ENCODE measurements at regions not wholly inside any gene's neighbourhood (a gene's known extent, or its start where the extent isn't known, plus 50 kb on each side); places are given as distances from the start of the nearest gene placed in this dataset.

- Histone ChIP-seq H4K20me1 (ENCODE audit: low read length) (no peaks in the 10 kb centered on the region), H3K4me2 (ENCODE audit: low read length) (no peak overlapping the region), H3K79me2 (ENCODE audit: low read length) (no peaks in the 10 kb centered on the region), H3F3A (ENCODE audit: low read length, unreplicated experiment) (no peaks in the 10 kb centered on the region), H3K9me3 (ENCODE audit: low read length) (no peaks in the 10 kb centered on the region), H3K36me3 (ENCODE audit: low read depth, low read length) (no peaks in the 10 kb centered on the region), H3K4me3 (ENCODE audit: low read length) (no peak overlapping the region), H3K4me1 (ENCODE audit: insufficient read depth, low read length) (no peaks in the 10 kb centered on the region), H3K27ac (ENCODE audit: low read length) (no peak overlapping the region), H3K27me3 (ENCODE audit: low read length) (0 out of 2 replicates have a peak, but pooled peaks cover 9% of the 10 kb centered on the region), H2AFZ (ENCODE audit: low read length) (no peak overlapping the region), H3K9ac (ENCODE audit: low read length) (no peak overlapping the region), H3K9me2 (replicated peaks; ENCODE audit: low read length) (no peaks in the 10 kb centered on the region)
- no peak for DNase-seq
- ChIA-PET POLR2A (ENCODE audit: unreplicated experiment) (no interaction called here), CTCF (no interaction called here)
- no peak for ATAC-seq
- TF ChIP-seq CTCF (conservative IDR thresholded peaks at IDR 0.05; ENCODE audit: low read depth, low read length) (no peak), EZH2 (IDR thresholded peaks at IDR 0.05; ENCODE audit: low read length, unreplicated experiment) (no peak), EZH2phosphoT487 (IDR thresholded peaks at IDR 0.05; ENCODE audit: borderline replicate concordance, low read length) (no peak)
- BruUV-seq (replicated peaks), result no TSS peak
- intact Hi-C loops (cut with micrococcal nuclease), result no loop called here
Observed at GRCh38 chr6:125423047-125423446, 121.3 kb upstream of the HDDC2 start.

- no TSS peak for BruUV-seq (replicated peaks)
- no peak for ATAC-seq
- TF ChIP-seq EZH2phosphoT487 (IDR thresholded peaks at IDR 0.05; ENCODE audit: borderline replicate concordance, low read length) (no peak), EZH2 (IDR thresholded peaks at IDR 0.05; ENCODE audit: low read length, unreplicated experiment) (no peak), CTCF (conservative IDR thresholded peaks at IDR 0.05; ENCODE audit: low read depth, low read length) (no peak)
Observed at GRCh38 chr6:125431971-125432370, 130.2 kb upstream of the HDDC2 start.

GRCh38 chr6:125432963-125433362 is 131.2 kb upstream of the HDDC2 start:
- intact Hi-C loops (cut with micrococcal nuclease), result no loop called here
- no peaks in the 10 kb centered on the region for H3K9me3 ChIP-seq (ENCODE audit: low read length)
- H3K27ac ChIP-seq (ENCODE audit: low read length), result no peak overlapping the region
- no peak for DNase-seq
- H4K20me1 ChIP-seq (ENCODE audit: low read length), result no peaks in the 10 kb centered on the region
- no peak overlapping the region for H3K4me3 ChIP-seq (ENCODE audit: low read length)
- H3K36me3 ChIP-seq (ENCODE audit: low read depth, low read length), result no peaks in the 10 kb centered on the region
- TF ChIP-seq EZH2phosphoT487 (IDR thresholded peaks at IDR 0.05; ENCODE audit: borderline replicate concordance, low read length) (no peak), CTCF (conservative IDR thresholded peaks at IDR 0.05; ENCODE audit: low read depth, low read length) (no peak), EZH2 (IDR thresholded peaks at IDR 0.05; ENCODE audit: low read length, unreplicated experiment) (no peak)
- H3K9me2 ChIP-seq (replicated peaks; ENCODE audit: low read length), result no peaks in the 10 kb centered on the region
- no TSS peak for BruUV-seq (replicated peaks)
- no peaks in the 10 kb centered on the region for H3K79me2 ChIP-seq (ENCODE audit: low read length)
- ChIA-PET CTCF (no interaction called here), POLR2A (ENCODE audit: unreplicated experiment) (no interaction called here)
- H3F3A ChIP-seq (ENCODE audit: low read length, unreplicated experiment), result no peaks in the 10 kb centered on the region
- H2AFZ ChIP-seq (ENCODE audit: low read length), result no peak overlapping the region
- peaks cover under 1% of the 10 kb centered on the region; the same call in 1 of the 2 replicates for H3K27me3 ChIP-seq (ENCODE audit: low read length)
- H3K9ac ChIP-seq (ENCODE audit: low read length), result no peak overlapping the region
- ATAC-seq, result no peak
- H3K4me1 ChIP-seq (ENCODE audit: insufficient read depth, low read length), result no peaks in the 10 kb centered on the region
- H3K4me2 ChIP-seq (ENCODE audit: low read length), result no peak overlapping the region

More at GRCh38 chr6:125431971-125432370, 130.2 kb upstream of the HDDC2 start:
- Histone ChIP-seq H4K20me1 (ENCODE audit: low read length) (no peaks in the 10 kb centered on the region), H3K36me3 (ENCODE audit: low read depth, low read length) (no peaks in the 10 kb centered on the region), H3K79me2 (ENCODE audit: low read length) (no peaks in the 10 kb centered on the region), H3K9me3 (ENCODE audit: low read length) (no peaks in the 10 kb centered on the region), H3F3A (ENCODE audit: low read length, unreplicated experiment) (no peaks in the 10 kb centered on the region), H3K4me1 (ENCODE audit: insufficient read depth, low read length) (no peaks in the 10 kb centered on the region), H3K27ac (ENCODE audit: low read length) (no peak overlapping the region), H3K9ac (ENCODE audit: low read length) (no peak overlapping the region), H3K27me3 (ENCODE audit: low read length) (no peaks in the 10 kb centered on the region), H3K9me2 (replicated peaks; ENCODE audit: low read length) (no peaks in the 10 kb centered on the region), H3K4me3 (ENCODE audit: low read length) (no peak overlapping the region), H2AFZ (ENCODE audit: low read length) (no peak overlapping the region), H3K4me2 (ENCODE audit: low read length) (no peak overlapping the region)
- CTCF ChIA-PET, result no interaction called here
- intact Hi-C loops (cut with micrococcal nuclease), result no loop called here
- no peak for DNase-seq
- POLR2A ChIA-PET (ENCODE audit: unreplicated experiment), result no interaction called here

Measured in PC-3 (cell line).